Kidney (tissue), 13 donors: ENCODE measurements at regions not wholly inside any gene's neighbourhood (a gene's known extent, or its start where the extent isn't known, plus 50 kb on each side); places are given as distances from the start of the nearest gene placed in this dataset.

ENCODE experiments used
- DNase-seq, 5 donors: peaks; one replicate each; pipeline ENCODE4 v3.0.0-alpha.2; 2013 to 2020
- FAIRE-seq: peaks from 2 replicates; lab custom pipeline; 2012; peaks lifted over from hg19 to GRCh38; lab: Jason Lieb, UNC
- H3K27ac ChIP-seq, 2 donors: one replicate each; pipeline ENCODE4 v1.7.0; 2013; ENCODE audit warnings: low read depth in 2 of 2, low read length in 2 of 2, inconsistent platforms in 1 of 2
- H3K27me3 ChIP-seq: one replicate; pipeline ENCODE4 v1.7.1; 2013; ENCODE audit warnings: low read length, inconsistent platforms; ENCODE audit not compliant: control insufficient read depth, insufficient read depth
- H3K36me3 ChIP-seq, 3 donors: one replicate each; pipeline versions ENCODE4 v1.7.0 to v1.7.1; 2013; ENCODE audit warnings: low read length in 3 of 3, control low read depth in 1 of 3, inconsistent platforms in 1 of 3; ENCODE audit not compliant: insufficient read depth in 3 of 3, control insufficient read depth in 2 of 3
- H3K4me1 ChIP-seq, 3 donors: one replicate each; pipeline versions ENCODE4 v1.7.0 to v1.7.1; 2013; ENCODE audit warnings: low read length in 3 of 3, inconsistent platforms in 1 of 3, low read depth in 1 of 3; ENCODE audit not compliant: control insufficient read depth in 2 of 3, insufficient read depth in 2 of 3
- H3K4me3 ChIP-seq, 3 donors: one replicate each; pipeline versions ENCODE4 v1.7.0 to v1.8.1; 2013; ENCODE audit warnings: low read length in 3 of 3, control low read depth in 1 of 3, inconsistent platforms in 1 of 3
- H3K9ac ChIP-seq, 3 donors: one replicate each; pipeline versions ENCODE4 v1.7.0 to v1.7.1; 2013; ENCODE audit warnings: low read length in 3 of 3, control low read depth in 1 of 3, inconsistent platforms in 1 of 3
- H3K9me3 ChIP-seq, 3 donors: one replicate each; pipeline versions ENCODE4 v1.7.0 to v1.7.1; 2013; ENCODE audit warnings: low read length in 3 of 3, control low read depth in 1 of 3, inconsistent platforms in 1 of 3; ENCODE audit not compliant: control insufficient read depth in 2 of 3, insufficient read depth in 1 of 3
- CTCF ChIP-seq: IDR thresholded peaks from 3 replicates; pipeline ENCODE4 v1.5.1; 2012; ENCODE audit warnings: mild to moderate bottlenecking, moderate library complexity, borderline replicate concordance; ENCODE audit not compliant: insufficient read depth; ENCODE audit errors: extremely low read depth
- intact Hi-C: fragments of 100-400 bp; cut with DNase I; formaldehyde crosslinking; loops from one replicate; pipeline ENCODE4 v1.11.1; 2022
- donor health status: control.
- donor health status: control.
- donor health status: control.
- donor health status: control.
- donor health status: control.
- donor health status: DM: yes; HTN: yes; CAD: no.
- donor health status: Normal renal cell carcinoma (clear cell type).

- intact Hi-C loops, result no loop called here
Observed at GRCh38 chr4:166585491-166585890, 648.8 kb downstream of the SPOCK3 start.

GRCh38 chr4:166594326-166594946 lies 639.9 kb downstream of the SPOCK3 start:
- Histone ChIP-seq H3K36me3 (no peaks in the 10 kb centered on the region), H3K27me3 (no peaks in the 10 kb centered on the region), H3K27ac (no peak overlapping the region), H3K4me1 (no peaks in the 10 kb centered on the region), H3K9ac (no peak overlapping the region), H3K9me3 (no peaks in the 10 kb centered on the region), H3K4me3 (no peak overlapping the region)
- TF ChIP-seq CTCF, result peak; percentile 42
- intact Hi-C loops, result no loop called here
- peak in 4 of 5 donors; percentile 37 to 59 (median 52) for DNase-seq
- no peak for FAIRE-seq

More at GRCh38 chr4:166585491-166585890, 648.8 kb downstream of the SPOCK3 start:
- no peak for DNase-seq
- Histone ChIP-seq H3K9ac (no peak overlapping the region), H3K4me3 (no peak overlapping the region), H3K36me3 (no peaks in the 10 kb centered on the region), H3K4me1 (no peaks in the 10 kb centered on the region), H3K9me3 (no peaks in the 10 kb centered on the region), H3K27ac (no peak overlapping the region), H3K27me3 (no peaks in the 10 kb centered on the region)
- no peak for TF ChIP-seq CTCF
- no peak for FAIRE-seq

GRCh38 chr4:166600264-166600663 lies 634.0 kb downstream of the SPOCK3 start:
- intact Hi-C loops, result no loop called here
- Histone ChIP-seq H3K9me3 (no peaks in the 10 kb centered on the region), H3K27ac (no peak overlapping the region), H3K36me3 (no peaks in the 10 kb centered on the region), H3K4me1 (no peaks in the 10 kb centered on the region), H3K9ac (no peak overlapping the region), H3K27me3 (no peaks in the 10 kb centered on the region), H3K4me3 (no peak overlapping the region)
- no peak for TF ChIP-seq CTCF
- no peak for FAIRE-seq
- DNase-seq, result no peak

- Histone ChIP-seq H3K9me3 (no peaks in the 10 kb centered on the region), H3K4me1 (no peaks in the 10 kb centered on the region), H3K4me3 (no peak overlapping the region), H3K27me3 (no peaks in the 10 kb centered on the region), H3K27ac (no peak overlapping the region), H3K9ac (no peak overlapping the region), H3K36me3 (no peaks in the 10 kb centered on the region)
- DNase-seq, result peak in 1 of 5 donors; percentile 41
- intact Hi-C loops, result no loop called here
- FAIRE-seq, result no peak
- TF ChIP-seq CTCF, result no peak
Observed at GRCh38 chr4:166602068-166602467, 632.2 kb downstream of the SPOCK3 start.
